ENCODE measurements at regions not wholly inside any gene's neighbourhood (a gene's known extent, or its start where the extent isn't known, plus 50 kb on each side); places are given as distances from the start of the nearest gene placed in this dataset.

DNA sequence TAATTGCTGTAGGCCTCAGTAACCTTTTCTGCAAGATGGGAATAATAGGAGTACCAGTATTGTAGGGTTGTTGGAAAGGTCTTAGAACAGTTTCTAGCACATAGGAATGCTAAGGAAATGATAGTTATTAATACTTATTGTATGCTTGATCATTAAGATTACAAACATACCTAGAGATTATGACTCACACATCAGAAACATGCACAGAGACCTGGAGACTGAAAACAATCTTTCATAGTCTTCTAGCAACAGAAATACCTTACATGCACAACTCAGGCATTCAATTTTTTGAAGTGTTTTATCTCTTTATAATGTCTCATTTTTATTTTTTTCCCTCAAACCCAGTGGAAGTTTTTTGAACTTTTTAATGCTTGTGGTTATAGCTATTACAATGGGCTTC lies 104.4 kb upstream of the ZBTB20 start:
- TF ChIP-seq, protein P1, sequence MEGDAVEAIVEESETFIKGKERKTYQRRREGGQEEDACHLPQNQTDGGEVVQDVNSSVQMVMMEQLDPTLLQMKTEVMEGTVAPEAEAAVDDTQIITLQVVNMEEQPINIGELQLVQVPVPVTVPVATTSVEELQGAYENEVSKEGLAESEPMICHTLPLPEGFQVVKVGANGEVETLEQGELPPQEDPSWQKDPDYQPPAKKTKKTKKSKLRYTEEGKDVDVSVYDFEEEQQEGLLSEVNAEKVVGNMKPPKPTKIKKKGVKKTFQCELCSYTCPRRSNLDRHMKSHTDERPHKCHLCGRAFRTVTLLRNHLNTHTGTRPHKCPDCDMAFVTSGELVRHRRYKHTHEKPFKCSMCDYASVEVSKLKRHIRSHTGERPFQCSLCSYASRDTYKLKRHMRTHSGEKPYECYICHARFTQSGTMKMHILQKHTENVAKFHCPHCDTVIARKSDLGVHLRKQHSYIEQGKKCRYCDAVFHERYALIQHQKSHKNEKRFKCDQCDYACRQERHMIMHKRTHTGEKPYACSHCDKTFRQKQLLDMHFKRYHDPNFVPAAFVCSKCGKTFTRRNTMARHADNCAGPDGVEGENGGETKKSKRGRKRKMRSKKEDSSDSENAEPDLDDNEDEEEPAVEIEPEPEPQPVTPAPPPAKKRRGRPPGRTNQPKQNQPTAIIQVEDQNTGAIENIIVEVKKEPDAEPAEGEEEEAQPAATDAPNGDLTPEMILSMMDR (IDR thresholded peaks at IDR 0.05), result no peak
- no peak for TF ChIP-seq ZFX (IDR thresholded peaks at IDR 0.05; ENCODE audit: borderline replicate concordance)
- no peak overlapping the region for H3K27ac ChIP-seq

DNA sequence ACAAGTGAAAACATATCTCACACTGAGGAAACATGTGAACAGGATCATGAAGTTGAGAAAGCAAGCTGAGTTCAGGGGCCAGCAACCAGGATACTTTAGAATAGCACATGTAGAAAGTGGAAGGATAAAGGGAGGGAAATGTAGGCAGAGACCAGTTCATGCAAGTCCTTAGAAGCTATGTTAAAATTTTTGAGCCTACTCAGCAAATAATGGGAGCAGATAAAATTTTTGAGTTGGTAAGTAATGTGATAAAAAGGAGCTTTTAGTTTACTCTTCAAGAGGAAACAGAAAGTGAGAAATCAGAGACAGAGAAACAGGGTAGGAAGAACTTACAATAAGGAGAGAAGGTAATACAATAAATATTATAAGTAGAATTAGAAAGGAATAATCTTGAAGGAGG lies 105.6 kb upstream of the ZBTB20 start:
- TF ChIP-seq ZFX (IDR thresholded peaks at IDR 0.05; ENCODE audit: borderline replicate concordance), result no peak
- TF ChIP-seq, protein P1 (IDR thresholded peaks at IDR 0.05), result no peak
- H3K27ac ChIP-seq, result no peak overlapping the region

- no peak overlapping the region for H3K27ac ChIP-seq
- TF ChIP-seq, protein P1 (IDR thresholded peaks at IDR 0.05), result no peak
- no peak for TF ChIP-seq ZFX (IDR thresholded peaks at IDR 0.05; ENCODE audit: borderline replicate concordance)
Measured at GRCh38 chr3:115254492-115255196, 107.6 kb upstream of the ZBTB20 start.

GRCh38 chr3:115255197-115255585 lies 108.1 kb upstream of the ZBTB20 start:
- TF ChIP-seq, protein P1 (IDR thresholded peaks at IDR 0.05), result no peak
- no peak for TF ChIP-seq ZFX (IDR thresholded peaks at IDR 0.05; ENCODE audit: borderline replicate concordance)
- no peak overlapping the region for H3K27ac ChIP-seq

- TF ChIP-seq, protein P1 (IDR thresholded peaks at IDR 0.05), result no peak
- H3K27ac ChIP-seq, result no peak overlapping the region
Measured at GRCh38 chr3:115270849-115271248, 123.8 kb upstream of the ZBTB20 start.

- no peak overlapping the region for H3K27ac ChIP-seq
- TF ChIP-seq, protein P1 (IDR thresholded peaks at IDR 0.05), result no peak
- no peak for TF ChIP-seq ZFX (IDR thresholded peaks at IDR 0.05; ENCODE audit: borderline replicate concordance)
Measured at GRCh38 chr3:115272036-115272824, 125.1 kb upstream of the ZBTB20 start.

DNA sequence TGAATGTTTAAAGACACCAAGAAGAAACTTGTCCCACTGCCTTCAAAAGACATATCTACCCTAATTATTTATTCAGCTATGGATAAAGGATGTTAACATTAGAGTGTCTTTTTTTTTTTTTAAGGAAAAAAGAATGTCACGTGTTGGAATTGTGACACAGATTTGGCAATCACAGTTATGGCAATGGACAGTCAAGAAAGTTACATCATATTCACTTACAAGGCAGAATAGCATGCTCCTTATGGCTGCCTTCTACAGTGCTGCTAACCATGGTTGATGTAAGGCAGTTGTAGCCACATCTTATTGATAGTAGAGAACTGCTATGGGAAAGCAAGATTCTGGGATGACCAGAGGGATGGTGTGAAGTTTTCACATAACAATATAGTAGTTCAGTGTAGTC lies 128.8 kb upstream of the ZBTB20 start:
- TF ChIP-seq ZFX (IDR thresholded peaks at IDR 0.05; ENCODE audit: borderline replicate concordance), result no peak
- TF ChIP-seq, protein P1 (IDR thresholded peaks at IDR 0.05), result no peak
- no peak overlapping the region for H3K27ac ChIP-seq
